DND-41 (cell line): ENCODE measurements at regions not wholly inside any gene's neighbourhood (a gene's known extent, or its start where the extent isn't known, plus 50 kb on each side); places are given as distances from the start of the nearest gene placed in this dataset.

Source experiments
- ATAC-seq: fragments of 200-7000 bp; cut with Tn5 transposase; 3 replicates; pipeline ENCODE4 v1.9.1; 2021; ENCODE audit warnings: low read depth; ENCODE audit not compliant: insufficient read depth
- DNase-seq: peaks from one replicate; pipeline ENCODE4 v3.0.0-alpha.2; 2020
- H2AFZ ChIP-seq: 2 replicates; pipeline ENCODE4 v1.6.0; 2012; ENCODE audit warnings: low read depth, low read length
- H3K27ac ChIP-seq: 2 replicates; pipeline ENCODE4 v1.5.1; 2012; ENCODE audit warnings: low read length, inconsistent platforms
- H3K27me3 ChIP-seq: fragments of 200-600 bp; sonication (generic); 2 replicates; pipeline ENCODE4 v1.6.0; 2012; ENCODE audit warnings: low read length, mild to moderate bottlenecking, inconsistent platforms; ENCODE audit not compliant: insufficient read depth, poor library complexity
- H3K36me3 ChIP-seq: 2 replicates; pipeline ENCODE4 v1.5.1; 2012; ENCODE audit warnings: low read length, inconsistent platforms; ENCODE audit not compliant: insufficient read depth
- H3K4me1 ChIP-seq: 2 replicates; pipeline ENCODE4 v1.5.1; 2012; ENCODE audit warnings: mild to moderate bottlenecking, low read length; ENCODE audit not compliant: insufficient read depth
- H3K4me2 ChIP-seq: 2 replicates; pipeline ENCODE4 v1.6.0; 2012; ENCODE audit warnings: mild to moderate bottlenecking, moderate library complexity, low read length, inconsistent platforms; ENCODE audit not compliant: insufficient read depth
- H3K4me3 ChIP-seq, 2 experiments: fragments of 200-600 bp in 1 of 2; shearing (Covaris generic) in 1 of 2; 2 replicates each; pipeline ENCODE4 v1.5.1; 2012 to 2016; ENCODE audit warnings: inconsistent platforms in 2 of 2, low read length in 2 of 2, mild to moderate bottlenecking in 2 of 2, low read depth in 1 of 2, moderate library complexity in 1 of 2
- H3K79me2 ChIP-seq: 2 replicates; pipeline ENCODE4 v1.6.0; 2012; ENCODE audit warnings: low read length, inconsistent platforms; ENCODE audit not compliant: insufficient read depth
- H3K9ac ChIP-seq: 2 replicates; pipeline ENCODE4 v1.6.0; 2012; ENCODE audit warnings: low read depth, mild to moderate bottlenecking, inconsistent platforms, low read length, moderate library complexity
- H3K9me3 ChIP-seq: 2 replicates; pipeline ENCODE4 v1.5.1; 2012; ENCODE audit warnings: low read length, moderate library complexity, mild to moderate bottlenecking, inconsistent platforms; ENCODE audit not compliant: insufficient read depth, severe bottlenecking
- H4K20me1 ChIP-seq: 2 replicates; pipeline ENCODE4 v1.6.0; 2012; ENCODE audit warnings: low read length; ENCODE audit not compliant: insufficient read depth
- CTCF ChIP-seq: IDR thresholded peaks from 2 replicates; pipeline ENCODE4 v1.5.1; 2012; ENCODE audit warnings: borderline replicate concordance, low read length, moderate library complexity, mild to moderate bottlenecking; ENCODE audit not compliant: poor library complexity, severe bottlenecking; ENCODE audit errors: extremely low read depth
- EZH2 ChIP-seq: IDR thresholded peaks from 3 replicates; pipeline ENCODE4 v1.6.1; 2012; ENCODE audit warnings: borderline replicate concordance, low read depth, mild to moderate bottlenecking, moderate library complexity, low read length, inconsistent platforms; ENCODE audit not compliant: severe bottlenecking

- Histone ChIP-seq H3K9me3 (no peaks in the 10 kb centered on the region), H3K36me3 (no peaks in the 10 kb centered on the region), H3K4me3 (no peak overlapping the region), H3K9ac (no peak overlapping the region), H3K79me2 (no peaks in the 10 kb centered on the region), H3K4me1 (no peaks in the 10 kb centered on the region), H3K4me2 (no peak overlapping the region), H2AFZ (no peak overlapping the region), H4K20me1 (0 out of 2 replicates have a peak, but pooled peaks cover 4% of the 10 kb centered on the region), H3K27me3 (peaks cover 10% of the 10 kb centered on the region), H3K27ac (no peak overlapping the region)
- DNase-seq (no peak), ATAC-seq (no peak)
- no peak for TF ChIP-seq EZH2
- no peak for TF ChIP-seq CTCF
Observed at GRCh38 chr1:37308031-37308960, 166.1 kb upstream of the ZC3H12A start.

DNA sequence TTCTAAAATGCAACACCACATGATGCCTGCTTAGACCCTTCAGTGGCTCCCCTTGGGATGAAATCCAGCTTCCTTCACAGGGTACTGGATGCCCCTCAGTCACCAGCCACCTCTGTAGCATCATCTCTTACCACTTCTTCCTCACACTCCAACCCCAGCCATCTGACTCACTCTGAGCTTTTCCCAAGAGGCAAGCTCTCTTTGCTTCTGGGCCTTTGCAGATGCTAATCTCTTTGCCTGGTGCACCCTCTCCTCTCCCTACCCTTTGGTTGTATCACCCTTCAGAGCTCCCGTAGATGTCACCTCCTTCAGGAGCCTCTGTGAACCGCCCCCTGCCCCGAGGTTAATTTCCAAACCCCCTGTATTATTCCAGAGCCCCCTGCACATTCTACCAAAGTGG, 164.8 kb upstream of the ZC3H12A start:
- no peak for DNase-seq
- ATAC-seq, result no peak
- H3K27me3 ChIP-seq, result peaks cover 10% of the 10 kb centered on the region
- H3K9me3 ChIP-seq, result no peaks in the 10 kb centered on the region
- H3K36me3 ChIP-seq, result no peaks in the 10 kb centered on the region
- H3K4me1 ChIP-seq, result no peaks in the 10 kb centered on the region
- H3K4me2 ChIP-seq, result no peak overlapping the region
- peaks cover under 1% of the 10 kb centered on the region; the same call in 1 of the 2 replicates for H4K20me1 ChIP-seq
- H2AFZ ChIP-seq, result no peak overlapping the region
- H3K27ac ChIP-seq, result no peak overlapping the region
- no peak overlapping the region for H3K9ac ChIP-seq
- H3K4me3 ChIP-seq, result no peak overlapping the region
- no peaks in the 10 kb centered on the region for H3K79me2 ChIP-seq
- TF ChIP-seq EZH2 (no peak), CTCF (no peak)

DNA sequence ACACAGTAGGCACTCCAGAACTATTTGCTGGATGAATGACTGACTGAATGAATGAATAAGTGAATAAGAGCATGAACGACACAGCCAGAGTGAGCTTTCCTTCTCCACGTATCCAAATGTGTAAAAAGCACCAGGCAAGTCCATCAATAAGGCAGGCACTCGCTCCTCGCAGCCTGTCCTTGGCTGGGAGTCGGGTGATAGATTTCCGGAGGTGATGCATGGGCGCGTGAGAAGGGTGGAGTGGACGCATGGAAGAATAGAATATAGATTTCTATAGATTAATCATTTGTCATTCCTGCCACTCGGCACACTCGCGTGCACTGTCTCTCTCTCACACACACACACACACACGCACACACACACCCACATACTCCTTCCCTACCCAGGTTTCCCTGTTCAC, 164.3 kb upstream of the ZC3H12A start:
- Histone ChIP-seq H3K9ac (no peak overlapping the region), H3K36me3 (no peaks in the 10 kb centered on the region), H3K27ac (no peak overlapping the region), H2AFZ (no peak overlapping the region), H3K79me2 (no peaks in the 10 kb centered on the region), H3K4me1 (no peaks in the 10 kb centered on the region), H3K4me3 (no peak overlapping the region), H3K9me3 (no peaks in the 10 kb centered on the region), H3K27me3 (peaks cover 10% of the 10 kb centered on the region), H4K20me1 (no peaks in the 10 kb centered on the region; the same call in 1 of the 2 replicates), H3K4me2 (no peak overlapping the region)
- no peak for DNase-seq
- TF ChIP-seq CTCF (no peak), EZH2 (no peak)
- no peak for ATAC-seq
